ENCODE measurements at regions not wholly inside any gene's neighbourhood (a gene's known extent, or its start where the extent isn't known, plus 50 kb on each side); places are given as distances from the start of the nearest gene placed in this dataset.

DNA sequence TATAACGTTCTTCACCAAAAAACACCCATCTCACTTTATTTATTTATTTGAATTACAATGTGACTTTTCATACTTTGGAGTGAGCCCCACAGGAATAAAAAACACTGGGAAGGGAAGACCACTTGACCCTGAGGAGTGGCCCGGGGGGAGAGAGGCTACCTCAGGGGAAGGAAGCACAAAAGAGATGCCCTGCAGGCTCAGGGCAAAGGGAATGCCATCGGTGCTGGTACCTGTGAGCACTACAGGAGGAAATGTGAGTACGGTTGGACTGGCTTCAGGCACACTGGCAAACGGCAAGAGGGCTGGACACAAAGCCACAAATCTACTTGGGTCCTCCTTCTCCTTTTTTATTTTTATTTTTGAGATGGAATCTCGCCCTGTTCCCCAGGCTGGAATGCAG, 363.9 kb upstream of the KLF4 start (continued):
- TF ChIP-seq POLR2AphosphoS5 (IDR thresholded peaks at IDR 0.05; ENCODE audit: low read depth, low read length) (no peak), SRF (IDR thresholded peaks at IDR 0.05; ENCODE audit: low read depth) (no peak), CEBPB (IDR thresholded peaks at IDR 0.05; ENCODE audit: low read depth) (no peak), EZH2phosphoT487 (IDR thresholded peaks at IDR 0.05; ENCODE audit: borderline replicate concordance) (no peak)

DNA sequence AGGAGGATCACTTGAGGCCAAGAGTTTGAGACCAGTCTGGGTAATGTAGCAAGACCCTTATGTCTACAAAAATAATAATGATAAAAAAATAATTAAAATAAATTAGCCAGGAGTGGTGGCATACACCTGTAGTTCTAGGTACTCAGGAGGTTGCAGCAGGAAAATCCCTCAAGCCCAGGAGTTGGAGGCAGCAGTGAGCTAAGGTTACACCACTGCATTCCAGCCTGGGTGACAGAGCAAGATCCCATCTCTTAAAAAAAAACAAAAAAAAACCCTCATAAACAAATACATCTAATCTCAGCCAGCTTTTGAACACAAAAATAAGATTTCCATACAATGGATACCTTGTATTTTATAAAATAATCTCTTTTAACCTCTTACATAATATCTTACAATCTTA, 363.3 kb upstream of the KLF4 start:
- Histone ChIP-seq H3K79me2 (ENCODE audit: insufficient read depth, low read length) (no peaks in the 10 kb centered on the region), H3K27me3 (ENCODE audit: insufficient read depth, low read length) (no peaks in the 10 kb centered on the region), H4K20me1 (ENCODE audit: insufficient read depth) (no peaks in the 10 kb centered on the region), H3K36me3 (ENCODE audit: control insufficient read depth in 1 of 2, insufficient read depth in 2 of 2, low read length in 2 of 2) (no peaks in the 10 kb centered on the region; a peak in 1 of 4 replicates), H3K4me1 (ENCODE audit: control insufficient read depth in 1 of 2, insufficient read depth in 2 of 2, low read length in 2 of 2) (peaks cover 0 to 3% of the 10 kb centered on the region in 2 experiments; a peak in 2 of 4 replicates), H3K9ac (ENCODE audit: low read length) (no peak overlapping the region), H3K27ac (ENCODE audit: low read depth, low read length) (no peak overlapping the region), H3K4me2 (ENCODE audit: low read length) (no peak overlapping the region), H3K9me3 (ENCODE audit: control insufficient read depth in 1 of 2, insufficient read depth in 1 of 2, low read depth in 1 of 2, low read length in 2 of 2) (peaks cover 0 to 3% of the 10 kb centered on the region in 2 experiments; a peak in 1 of 4 replicates), H2AFZ (ENCODE audit: low read depth, low read length, poor library complexity, severe bottlenecking) (no peak overlapping the region), H3K4me3 (replicated peaks in 1 of 2; ENCODE audit: low read depth in 1 of 2, low read length in 2 of 2) (no peak overlapping the region), H3K9me2 (ENCODE audit: insufficient read depth) (no peaks in the 10 kb centered on the region)
- intact Hi-C loops (cut with micrococcal nuclease): no loop called here
- no TSS peak for BruUV-seq (replicated peaks)
- RAD21 ChIA-PET (ENCODE audit: low non-redundant PET in 1 of 2, low total read pairs in 2 of 2, uncharacterized antibody in 2 of 2, unreplicated experiment in 2 of 2): interaction anchor here in 1 of 2 experiments (0.6 kb wide), 1 partner anchor 67 kb away, joined by 3 read pairs; no protein-coding TSS in a partner anchor
- TF ChIP-seq, protein P1, sequence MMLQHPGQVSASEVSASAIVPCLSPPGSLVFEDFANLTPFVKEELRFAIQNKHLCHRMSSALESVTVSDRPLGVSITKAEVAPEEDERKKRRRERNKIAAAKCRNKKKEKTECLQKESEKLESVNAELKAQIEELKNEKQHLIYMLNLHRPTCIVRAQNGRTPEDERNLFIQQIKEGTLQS (IDR thresholded peaks at IDR 0.05): no peak
- TF ChIP-seq YY1 (IDR thresholded peaks at IDR 0.05; ENCODE audit: extremely low read depth, insufficient replicate concordance, low read depth, low read length): no peak
- no peak for TF ChIP-seq POLR2AphosphoS5 (IDR thresholded peaks at IDR 0.05; ENCODE audit: low read depth, low read length)
- TF ChIP-seq SRF (IDR thresholded peaks at IDR 0.05; ENCODE audit: low read depth): no peak
- TF ChIP-seq, protein P2, sequence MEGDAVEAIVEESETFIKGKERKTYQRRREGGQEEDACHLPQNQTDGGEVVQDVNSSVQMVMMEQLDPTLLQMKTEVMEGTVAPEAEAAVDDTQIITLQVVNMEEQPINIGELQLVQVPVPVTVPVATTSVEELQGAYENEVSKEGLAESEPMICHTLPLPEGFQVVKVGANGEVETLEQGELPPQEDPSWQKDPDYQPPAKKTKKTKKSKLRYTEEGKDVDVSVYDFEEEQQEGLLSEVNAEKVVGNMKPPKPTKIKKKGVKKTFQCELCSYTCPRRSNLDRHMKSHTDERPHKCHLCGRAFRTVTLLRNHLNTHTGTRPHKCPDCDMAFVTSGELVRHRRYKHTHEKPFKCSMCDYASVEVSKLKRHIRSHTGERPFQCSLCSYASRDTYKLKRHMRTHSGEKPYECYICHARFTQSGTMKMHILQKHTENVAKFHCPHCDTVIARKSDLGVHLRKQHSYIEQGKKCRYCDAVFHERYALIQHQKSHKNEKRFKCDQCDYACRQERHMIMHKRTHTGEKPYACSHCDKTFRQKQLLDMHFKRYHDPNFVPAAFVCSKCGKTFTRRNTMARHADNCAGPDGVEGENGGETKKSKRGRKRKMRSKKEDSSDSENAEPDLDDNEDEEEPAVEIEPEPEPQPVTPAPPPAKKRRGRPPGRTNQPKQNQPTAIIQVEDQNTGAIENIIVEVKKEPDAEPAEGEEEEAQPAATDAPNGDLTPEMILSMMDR (IDR thresholded peaks at IDR 0.05 in 2 of 3, conservative IDR thresholded peaks at IDR 0.05 in 1 of 3; ENCODE audit: borderline replicate concordance in 1 of 3, insufficient read depth in 1 of 3, low read depth in 2 of 3, low read length in 2 of 3): no peak
- no peak for TF ChIP-seq RAD21 (IDR thresholded peaks at IDR 0.05; ENCODE audit: low read depth)
- TF ChIP-seq TCF7L2 (IDR thresholded peaks at IDR 0.05; ENCODE audit: borderline replicate concordance, extremely low read depth, insufficient read depth, insufficient read length): no peak
- no peak for TF ChIP-seq ZFX (IDR thresholded peaks at IDR 0.05)
- no peak for TF ChIP-seq CEBPB (IDR thresholded peaks at IDR 0.05; ENCODE audit: low read depth)
- no peak for TF ChIP-seq ZNF274 (IDR thresholded peaks at IDR 0.05; ENCODE audit: low read depth, low read length)
- TF ChIP-seq CBX3 (IDR thresholded peaks at IDR 0.05; ENCODE audit: low read depth): no peak
- TF ChIP-seq FOSL1 (IDR thresholded peaks at IDR 0.05; ENCODE audit: low read depth): no peak
- no peak for TF ChIP-seq SP1 (IDR thresholded peaks at IDR 0.05; ENCODE audit: low read depth)
- TF ChIP-seq, protein P3, sequence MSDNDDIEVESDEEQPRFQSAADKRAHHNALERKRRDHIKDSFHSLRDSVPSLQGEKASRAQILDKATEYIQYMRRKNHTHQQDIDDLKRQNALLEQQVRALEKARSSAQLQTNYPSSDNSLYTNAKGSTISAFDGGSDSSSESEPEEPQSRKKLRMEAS (IDR thresholded peaks at IDR 0.05): no peak
- no peak for TF ChIP-seq EZH2phosphoT487 (IDR thresholded peaks at IDR 0.05; ENCODE audit: borderline replicate concordance)
- CTCF ChIA-PET: no interaction called here
- POLR2A ChIA-PET: no interaction called here
- DNase-seq (ENCODE audit: low read depth, low spot score): no peak
- ATAC-seq: no peak

Measured in HCT116 (cell line).